GM21576 (cell line): ENCODE measurements at regions not wholly inside any gene's neighbourhood (a gene's known extent, or its start where the extent isn't known, plus 50 kb on each side); places are given as distances from the start of the nearest gene placed in this dataset.

Experiments used
- ATAC-seq: cut with Tn5 transposase; IDR thresholded peaks from one replicate; pipeline ENCODE4 v1.9.1; 2021; ENCODE audit warnings: mild to moderate bottlenecking, moderate library complexity; ENCODE audit not compliant: unreplicated experiment

DNA sequence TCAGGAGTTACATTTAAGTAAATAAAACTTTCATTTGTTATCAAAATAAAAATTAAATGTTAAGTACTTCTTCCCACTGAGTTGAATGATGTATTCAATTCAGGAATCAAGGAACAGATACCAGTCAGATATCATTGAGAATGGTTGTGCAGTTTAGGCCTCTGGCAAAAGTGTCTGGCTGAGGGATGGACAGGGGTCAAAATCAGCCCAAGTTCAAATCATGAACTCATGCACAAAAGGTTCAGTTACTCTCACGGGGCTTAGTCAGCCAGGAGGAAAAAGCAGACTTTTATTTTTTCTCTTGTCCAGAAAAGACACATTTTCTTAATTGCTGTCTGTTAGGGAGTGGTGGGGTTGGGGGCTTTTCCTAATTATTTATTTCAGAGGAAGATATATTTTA is 166.3 kb downstream of the RASSF9 start:
- no peak for ATAC-seq

DNA sequence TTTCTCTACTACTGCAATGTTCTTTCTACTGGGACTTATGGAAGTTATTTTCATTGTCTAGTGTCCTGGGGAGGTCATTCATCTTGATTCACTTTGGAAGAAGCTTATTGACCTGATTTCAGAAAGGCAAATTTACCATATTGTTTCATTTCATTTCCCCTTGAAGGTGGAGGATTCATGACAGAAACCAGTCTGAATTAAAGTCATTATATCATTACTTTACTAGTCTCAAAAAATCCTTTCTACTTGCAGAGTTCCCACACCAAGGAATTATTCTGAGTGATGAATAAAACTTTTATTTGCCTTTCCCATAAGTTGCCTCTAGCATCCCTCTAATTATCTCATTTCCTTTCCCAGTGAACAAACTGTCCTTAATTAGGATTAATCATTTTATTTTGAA is 163.8 kb downstream of the RASSF9 start:
- ATAC-seq, result no peak

DNA sequence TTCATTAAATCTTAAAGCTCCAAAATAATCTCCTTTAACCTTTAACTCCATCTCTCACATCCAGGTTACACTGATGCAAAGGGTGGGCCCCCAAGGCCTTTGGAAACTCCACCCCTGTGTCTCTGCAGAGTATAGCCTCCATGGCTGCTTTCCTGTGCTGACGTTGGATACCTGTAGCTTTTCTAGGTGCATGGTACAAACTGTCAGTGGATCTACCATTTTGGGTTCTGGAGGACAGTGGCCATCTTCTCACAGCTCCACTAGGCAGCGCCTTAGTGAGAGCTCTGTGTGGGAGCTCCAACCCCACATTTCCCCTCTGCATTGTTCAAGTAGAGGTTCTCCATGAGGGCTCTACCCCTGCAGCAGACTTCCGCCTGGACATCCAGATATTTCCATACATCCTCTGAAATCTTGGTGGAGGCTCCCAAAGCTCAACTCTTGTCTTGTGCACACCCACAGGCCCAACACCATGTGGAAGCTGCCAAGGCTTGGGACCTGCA is 162.2 kb downstream of the RASSF9 start:
- no peak for ATAC-seq

DNA sequence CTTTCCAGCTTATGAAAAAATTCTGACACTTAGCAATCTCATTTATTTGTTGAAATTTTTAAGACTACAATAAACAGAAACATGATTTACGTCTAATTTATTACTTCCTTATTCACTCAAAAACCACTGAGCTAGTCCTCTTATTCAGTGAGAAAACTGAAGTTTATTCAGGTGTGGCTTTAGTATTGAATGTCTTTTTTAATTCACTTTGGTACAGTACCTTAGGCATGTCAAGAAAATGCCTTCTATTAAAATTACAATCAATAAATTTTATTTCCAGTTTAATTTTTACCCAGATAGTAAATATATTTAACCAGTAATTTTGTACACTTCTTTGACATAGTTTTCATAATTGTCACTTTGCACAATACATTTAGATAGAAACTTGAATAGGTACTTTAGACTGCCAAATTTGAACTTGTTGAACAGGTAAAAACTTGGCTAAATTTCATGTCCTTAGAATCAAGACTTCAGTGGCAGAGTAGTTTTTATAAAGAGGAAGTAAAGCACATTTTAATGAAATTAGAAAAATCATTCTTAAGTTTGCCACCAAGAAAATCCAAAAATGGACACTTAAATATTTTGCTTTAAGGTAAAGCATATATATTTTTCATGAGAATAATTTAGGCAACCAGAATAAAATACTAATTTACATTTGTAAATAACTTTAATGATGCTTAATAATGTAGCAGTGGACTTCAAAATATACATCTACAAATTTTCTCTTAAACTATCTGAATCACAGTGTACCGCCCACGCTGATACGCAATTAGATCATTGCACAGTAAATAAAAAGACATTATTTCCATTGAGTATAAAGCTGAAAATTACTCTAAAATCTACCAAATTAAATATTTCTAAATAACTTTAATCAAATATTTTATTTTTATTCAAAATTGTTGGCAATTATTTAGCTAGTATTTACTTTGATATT is 159.1 kb downstream of the RASSF9 start:
- no peak for ATAC-seq

DNA sequence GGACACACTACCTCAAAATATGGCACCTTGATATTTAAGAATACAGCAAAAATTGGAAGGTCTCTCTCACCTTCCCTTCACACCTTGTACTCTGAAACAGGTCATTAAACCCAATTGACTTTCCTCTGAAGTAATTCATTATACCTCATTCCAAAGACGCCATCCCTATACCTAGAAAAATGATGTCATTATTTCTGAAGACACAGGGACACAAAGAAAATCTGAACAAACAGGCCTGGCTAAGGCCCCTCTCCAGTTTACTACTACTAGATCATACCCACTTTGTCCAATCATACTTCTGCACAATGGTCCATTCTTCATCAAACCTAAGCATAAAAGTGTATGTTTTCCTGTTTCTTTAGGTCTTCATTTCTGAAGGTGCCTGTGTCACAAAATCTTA is 156.9 kb downstream of the RASSF9 start:
- ATAC-seq, result no peak

DNA sequence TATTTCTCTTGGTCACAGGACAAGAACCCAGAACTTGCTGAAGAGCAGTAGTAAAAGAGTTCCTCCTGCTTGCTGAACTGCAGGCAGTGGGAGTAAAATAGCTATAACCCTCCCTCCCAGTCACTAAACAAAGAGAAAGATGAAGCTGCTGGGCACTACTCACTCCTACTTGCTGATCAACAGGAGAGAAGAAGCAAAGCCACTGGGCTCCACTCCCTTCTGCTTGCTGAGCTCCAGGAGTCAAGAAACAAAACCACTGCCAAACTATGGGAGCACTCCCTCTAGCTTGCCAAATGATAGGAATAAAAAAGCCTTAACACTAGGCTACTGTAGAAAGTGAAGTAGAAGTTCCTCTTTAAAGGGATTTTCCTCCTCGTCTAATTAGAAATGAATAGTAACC is 155.3 kb downstream of the RASSF9 start:
- ATAC-seq, result no peak

DNA sequence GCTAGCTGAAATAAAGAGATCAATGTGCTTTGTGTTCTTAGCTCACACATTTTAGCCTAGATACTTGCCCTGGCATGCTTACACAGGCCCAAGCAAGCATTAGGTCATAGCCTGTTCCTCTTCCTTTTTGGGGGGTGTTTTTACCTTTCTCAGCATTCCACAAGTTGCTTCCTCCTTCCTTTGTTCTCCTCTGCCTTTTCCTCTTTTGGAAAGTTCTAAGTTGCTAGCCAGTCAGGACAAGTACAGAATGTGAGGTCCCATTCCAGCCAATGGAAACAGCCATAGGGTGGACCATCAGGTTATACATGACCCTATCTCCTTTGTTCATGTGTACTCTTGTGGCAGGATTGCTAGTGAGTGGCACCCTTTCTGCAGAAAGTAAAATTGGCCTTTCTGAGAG is 154.9 kb downstream of the RASSF9 start:
- ATAC-seq, result no peak

DNA sequence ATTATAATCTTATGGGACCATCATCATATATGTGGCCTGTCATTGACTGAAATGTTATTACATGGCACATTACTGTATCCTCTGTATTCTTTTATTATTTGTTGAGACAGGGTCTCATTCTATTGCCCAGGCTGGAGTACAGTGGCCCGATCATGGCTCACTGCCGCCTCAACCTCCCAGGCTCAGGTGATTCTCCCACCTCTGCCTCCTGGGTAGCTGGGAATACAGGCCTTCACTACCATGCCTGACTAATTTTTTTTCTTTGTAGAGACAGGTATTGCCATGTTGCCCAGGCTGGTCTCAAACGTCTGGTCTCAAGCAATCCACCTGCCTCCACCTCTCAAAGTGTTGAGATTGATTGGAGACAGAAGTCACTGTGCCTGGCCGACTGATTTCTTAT is 153.2 kb downstream of the RASSF9 start:
- ATAC-seq, result no peak

DNA sequence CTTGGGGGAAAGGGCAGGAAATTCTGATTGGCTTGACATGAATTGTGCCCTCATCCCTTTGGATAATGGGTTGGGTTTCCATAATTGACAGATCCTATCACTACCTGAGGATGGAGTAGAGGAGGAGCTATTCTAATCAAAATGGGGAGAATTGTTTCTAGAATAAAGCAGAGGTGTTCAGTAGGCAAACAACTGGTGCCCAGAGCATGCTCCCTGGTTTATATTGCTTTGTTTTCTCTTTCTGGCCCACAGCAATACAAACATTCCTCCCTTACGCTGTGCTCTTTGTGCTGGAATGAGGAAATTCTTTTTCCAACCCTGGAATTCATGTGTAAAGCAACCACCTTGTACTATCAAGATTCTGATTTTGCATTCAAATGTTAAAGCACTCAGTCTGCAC is 147.4 kb downstream of the RASSF9 start:
- ATAC-seq, result no peak

DNA sequence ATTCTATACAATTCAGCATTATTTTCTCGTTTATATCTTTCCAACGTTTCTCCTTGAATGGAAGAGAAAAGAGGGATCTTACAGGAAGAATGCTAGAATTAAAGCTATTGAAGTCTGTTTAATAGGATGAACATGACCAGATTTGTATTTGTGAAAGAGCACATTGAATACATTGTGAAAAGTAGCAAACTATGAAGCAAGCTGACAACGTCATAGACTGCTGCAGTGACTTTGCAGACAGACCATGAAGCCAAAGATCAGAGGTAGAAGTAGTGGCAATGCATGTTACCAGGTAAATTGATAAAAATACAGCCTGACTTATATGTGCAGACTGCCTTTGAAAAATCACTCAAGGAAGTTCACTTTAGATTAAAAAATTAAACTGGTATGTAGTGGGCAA is 146.1 kb downstream of the RASSF9 start:
- ATAC-seq, result no peak

DNA sequence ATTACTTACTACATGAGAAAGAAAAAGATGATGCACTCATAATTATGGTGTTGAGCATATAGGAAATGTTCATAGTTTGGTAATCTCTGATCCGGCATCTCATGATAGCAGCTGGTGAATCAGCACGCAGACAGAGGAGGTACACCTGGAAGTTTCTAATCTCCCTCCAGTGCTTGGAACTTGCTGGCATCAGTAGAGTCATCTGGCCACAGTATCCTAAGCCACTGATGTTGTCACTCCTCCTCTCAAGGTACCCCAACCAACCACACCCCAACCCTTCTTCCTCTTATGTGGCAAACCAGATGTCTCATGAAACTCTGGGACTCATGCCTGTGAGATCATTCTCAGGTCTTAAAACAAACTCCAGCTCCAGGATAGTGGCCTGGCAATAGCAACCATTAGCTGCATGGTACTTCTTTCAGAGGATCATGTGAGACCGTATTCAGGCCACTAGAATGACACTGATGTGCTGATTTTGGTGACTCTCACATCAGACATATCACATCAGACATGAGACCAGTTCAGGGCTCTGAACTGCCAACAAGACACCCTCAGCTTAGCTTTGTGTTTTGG is 143.0 kb downstream of the RASSF9 start:
- ATAC-seq, result no peak

DNA sequence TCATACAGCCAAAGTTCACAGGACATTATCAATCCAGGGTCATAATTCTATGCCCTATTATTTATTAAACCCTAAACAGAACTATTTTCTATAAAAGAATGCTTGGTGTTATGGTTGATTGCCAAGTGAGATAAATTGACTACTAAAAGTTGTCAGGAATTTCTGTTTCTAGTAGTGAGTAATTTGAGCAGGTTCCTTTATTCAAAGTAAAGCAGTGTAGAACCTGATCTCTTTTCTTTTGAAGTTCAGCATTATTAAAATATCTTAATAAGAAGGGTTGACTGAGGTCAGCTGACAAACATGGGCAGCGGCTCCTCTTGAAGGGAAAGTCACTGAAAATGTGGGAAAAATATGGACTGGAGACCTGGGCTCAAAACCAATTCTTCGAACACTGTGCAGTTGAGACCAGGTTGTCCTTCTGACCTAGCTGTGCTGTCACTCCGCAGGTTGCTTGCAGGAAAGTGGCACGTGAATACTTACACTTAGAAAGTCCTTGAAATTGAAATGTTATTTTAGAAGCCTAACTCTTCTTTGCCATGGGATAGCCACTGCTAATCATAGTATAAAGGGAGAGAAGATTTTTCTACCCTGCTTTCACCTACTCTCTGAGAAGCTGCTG is 141.0 kb downstream of the RASSF9 start:
- ATAC-seq, result no peak

DNA sequence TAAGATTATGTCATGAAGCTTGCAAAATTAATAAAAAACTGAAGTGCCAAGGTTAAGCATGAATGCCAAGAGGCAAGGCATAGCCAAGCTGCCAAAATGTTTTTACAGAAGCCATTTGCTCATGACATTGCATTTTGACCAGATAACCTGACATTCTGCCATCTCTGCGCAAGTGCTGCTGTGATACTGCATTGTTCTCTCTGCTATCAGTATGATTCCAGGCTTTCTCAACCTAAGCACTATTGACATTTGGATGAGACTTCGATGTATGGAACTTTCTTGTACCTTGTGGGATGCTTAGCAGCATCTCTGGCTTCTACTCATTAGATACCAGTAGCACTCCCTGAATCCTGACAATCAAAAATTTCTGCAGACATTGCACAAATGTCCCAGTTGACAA is 139.2 kb downstream of the RASSF9 start:
- no peak for ATAC-seq

DNA sequence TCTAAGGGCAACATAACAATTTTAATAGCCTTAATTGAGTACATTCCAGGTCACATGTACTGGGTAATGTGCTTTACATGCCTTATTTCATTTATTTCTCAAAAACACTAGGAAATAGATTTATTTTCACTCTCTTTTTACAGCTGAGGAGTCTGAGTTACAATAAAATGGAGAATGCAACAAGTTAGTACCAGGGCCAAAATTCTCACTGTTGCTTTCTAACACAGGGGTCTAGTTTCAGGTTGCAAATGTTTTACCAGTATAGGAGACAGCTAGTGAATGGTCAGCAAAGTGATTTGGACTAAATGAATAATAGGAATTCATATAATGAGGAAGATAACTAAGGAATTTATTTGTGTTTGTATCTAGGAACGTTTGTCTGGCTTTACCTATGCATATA is 137.3 kb downstream of the RASSF9 start:
- ATAC-seq, result no peak

DNA sequence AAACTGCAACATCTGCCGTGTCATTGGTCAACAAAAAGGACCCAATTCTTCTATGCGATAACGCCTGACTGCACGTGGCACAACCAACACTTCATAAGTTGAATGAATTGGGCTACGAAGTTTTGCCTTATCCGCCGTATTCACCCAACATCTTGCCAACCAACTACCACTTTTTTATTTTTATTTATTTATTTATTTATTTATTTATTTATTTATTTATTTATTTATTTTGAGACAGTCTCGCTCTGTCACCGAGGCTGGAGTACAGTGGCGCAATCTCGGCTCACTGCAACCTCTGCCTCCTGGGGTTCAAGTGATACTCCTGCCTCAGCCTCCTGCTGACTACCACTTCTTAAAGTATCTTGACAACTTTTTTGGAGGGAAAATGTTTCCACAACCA is 127.4 kb downstream of the RASSF9 start:
- no peak for ATAC-seq

DNA sequence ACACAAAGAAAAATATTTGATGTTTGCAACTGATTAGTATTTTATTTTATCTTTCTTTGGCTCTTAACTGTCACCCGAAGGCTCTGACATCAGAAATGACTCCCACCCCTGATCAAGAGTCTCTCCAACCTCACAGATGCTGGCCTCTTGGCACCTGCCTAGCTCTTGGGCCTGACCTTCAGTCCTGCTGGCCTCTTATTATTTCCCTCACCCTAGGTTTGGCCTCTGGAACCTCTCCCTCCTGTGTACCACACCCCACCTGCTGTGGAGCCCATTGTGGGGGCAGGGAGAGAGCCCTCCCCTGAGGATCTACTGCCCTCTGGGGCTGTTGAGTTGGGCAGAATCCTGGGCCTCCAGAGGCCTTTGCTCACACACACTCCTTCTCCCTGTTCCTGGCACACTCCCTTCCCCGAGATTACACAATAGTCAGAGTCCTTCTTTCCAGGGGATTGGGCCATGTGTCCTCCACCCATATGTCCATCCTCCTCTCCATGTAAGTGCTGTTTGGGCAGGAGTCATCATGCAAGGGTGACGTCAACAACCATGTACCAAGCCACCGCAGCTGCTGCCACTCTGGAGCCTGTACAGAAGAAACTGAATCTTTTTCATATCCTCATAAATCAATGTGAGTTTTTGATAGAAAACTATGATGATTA is 124.3 kb downstream of the RASSF9 start:
- no peak for ATAC-seq

DNA sequence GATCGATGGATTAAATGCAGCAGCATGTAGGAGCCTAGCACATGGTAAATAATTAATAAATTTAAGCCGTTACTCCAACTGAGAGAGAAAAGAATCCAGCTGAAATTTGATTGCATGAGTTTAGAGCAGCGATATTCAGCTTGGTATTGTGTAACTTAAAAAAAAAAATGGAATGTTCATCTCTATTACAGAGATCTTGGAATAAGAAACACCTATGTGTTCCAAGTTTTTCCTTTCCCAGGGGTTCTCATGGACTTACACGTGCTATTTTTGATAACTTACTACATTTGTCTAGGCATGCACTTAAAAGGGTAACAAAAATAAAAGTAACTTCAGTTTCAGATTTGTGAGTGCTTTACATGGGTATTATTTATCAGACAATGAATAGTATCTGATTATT is 122.8 kb downstream of the RASSF9 start:
- ATAC-seq, result no peak

DNA sequence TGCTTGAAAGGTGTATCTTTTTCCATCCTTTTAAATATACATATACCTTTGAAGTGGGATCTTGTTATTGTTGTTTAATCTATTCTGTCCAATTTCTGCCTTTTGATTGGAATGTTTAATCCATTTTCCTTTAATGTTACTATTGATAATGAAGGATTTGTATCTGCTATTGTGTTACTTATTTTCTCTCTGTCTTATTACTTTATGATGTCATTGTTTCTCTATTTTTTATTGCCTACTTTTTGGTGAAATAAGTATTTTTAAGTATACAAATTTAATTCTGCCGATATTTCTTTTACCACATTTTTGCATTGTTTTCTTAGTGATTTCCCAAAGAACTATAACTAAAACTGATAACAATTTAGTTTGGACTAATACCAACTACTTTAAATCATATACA is 121.8 kb downstream of the RASSF9 start:
- ATAC-seq, result no peak

DNA sequence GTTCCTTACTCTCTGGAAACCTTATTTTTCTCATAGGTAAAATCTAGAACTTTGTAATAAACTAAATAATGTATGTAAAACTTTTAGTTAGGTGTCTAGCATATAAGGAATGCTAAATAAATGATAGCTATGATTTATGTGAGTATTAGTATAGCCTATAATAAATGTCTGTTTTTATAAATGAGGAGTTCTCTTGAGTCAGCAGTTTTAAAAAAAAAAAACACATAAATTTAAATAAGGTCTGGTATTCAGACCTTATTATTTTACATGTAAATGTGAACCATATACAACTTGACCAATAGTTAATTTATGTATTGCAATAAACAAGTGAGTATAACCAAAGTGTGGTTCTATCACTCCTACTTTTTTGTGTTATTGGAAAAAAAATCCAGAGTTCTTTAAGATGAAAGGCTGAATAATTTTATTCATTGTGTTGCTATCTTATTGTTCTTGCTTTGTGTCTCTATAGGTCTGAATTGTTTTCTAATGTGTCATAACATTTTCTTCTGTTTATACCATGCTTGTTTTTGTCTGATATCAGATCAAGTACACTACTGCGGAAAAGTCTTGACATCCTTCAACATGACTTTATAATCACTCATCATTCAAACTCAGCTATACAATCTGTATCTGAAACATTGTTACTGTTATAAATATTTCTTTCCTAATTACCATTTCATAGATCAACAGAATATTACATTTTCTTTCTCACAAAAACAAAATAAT is 115.7 kb downstream of the RASSF9 start:
- ATAC-seq, result no peak

DNA sequence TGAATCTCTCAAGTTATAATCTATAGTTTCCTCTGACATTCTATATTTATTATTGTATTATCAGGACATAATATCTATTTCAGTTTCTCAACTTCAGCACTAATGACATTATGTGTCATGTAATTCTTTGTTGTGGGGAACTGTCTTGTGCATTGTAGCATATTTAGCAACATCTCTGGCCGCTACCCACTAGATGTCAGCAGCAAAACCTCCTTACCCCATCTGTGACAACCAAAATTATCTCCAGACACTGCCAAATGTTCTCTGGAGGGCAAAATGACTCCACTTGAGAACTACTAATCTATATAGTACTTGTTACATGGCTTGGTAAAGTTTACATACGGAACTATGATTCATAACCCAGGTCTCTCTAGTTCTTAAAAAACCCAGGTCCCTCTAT is 110.2 kb downstream of the RASSF9 start:
- ATAC-seq, result no peak
